ENCODE measurements at regions not wholly inside any gene's neighbourhood (a gene's known extent, or its start where the extent isn't known, plus 50 kb on each side); places are given as distances from the start of the nearest gene placed in this dataset.

GRCh38 chr5:124885490-124885889 is 139.1 kb upstream of the ZNF608 start:
- H3K4me3 Mint-ChIP-seq = no peak overlapping the region
- peaks cover 32% of the 10 kb centered on the region for H3K4me1 Mint-ChIP-seq
- H3K36me3 Mint-ChIP-seq (ENCODE audit: low read depth) = no peaks in the 10 kb centered on the region
- no peak overlapping the region for H3K27ac Mint-ChIP-seq (ENCODE audit: unreplicated experiment)
- no peak for DNase-seq (ENCODE audit: low read depth, low spot score)
- TF ChIP-seq CTCF (conservative IDR thresholded peaks at IDR 0.05) = no peak
- no peaks in the 10 kb centered on the region for H3K27me3 Mint-ChIP-seq (ENCODE audit: low read depth)
- H3K9me3 Mint-ChIP-seq = no peaks in the 10 kb centered on the region

GRCh38 chr5:124887223-124887622 is 140.8 kb upstream of the ZNF608 start:
- no peak for TF ChIP-seq CTCF (conservative IDR thresholded peaks at IDR 0.05)
- Mint-ChIP-seq H3K27me3 (ENCODE audit: low read depth) (no peaks in the 10 kb centered on the region), H3K27ac (ENCODE audit: unreplicated experiment) (peak overlapping the region; percentile 38), H3K4me1 (peaks cover 41% of the 10 kb centered on the region), H3K4me3 (no peak overlapping the region), H3K9me3 (no peaks in the 10 kb centered on the region), H3K36me3 (ENCODE audit: low read depth) (no peaks in the 10 kb centered on the region)
- no peak for DNase-seq (ENCODE audit: low read depth, low spot score)

GRCh38 chr5:124888050-124888506 is 141.6 kb upstream of the ZNF608 start:
- H3K27ac Mint-ChIP-seq (ENCODE audit: unreplicated experiment) = peak overlapping the region; percentile 79
- H3K4me1 Mint-ChIP-seq = peaks cover 41% of the 10 kb centered on the region
- no peak for DNase-seq (ENCODE audit: low read depth, low spot score)
- H3K36me3 Mint-ChIP-seq (ENCODE audit: low read depth) = peaks cover 3% of the 10 kb centered on the region
- no peaks in the 10 kb centered on the region for H3K27me3 Mint-ChIP-seq (ENCODE audit: low read depth)
- peak overlapping the region; percentile 33 for H3K4me3 Mint-ChIP-seq
- H3K9me3 Mint-ChIP-seq = peaks cover 3% of the 10 kb centered on the region
- peak; percentile 56 for TF ChIP-seq CTCF (conservative IDR thresholded peaks at IDR 0.05)

GRCh38 chr5:124888622-124889485 is 142.4 kb upstream of the ZNF608 start:
- TF ChIP-seq CTCF (conservative IDR thresholded peaks at IDR 0.05) = no peak
- Mint-ChIP-seq H3K4me3 (peak overlapping the region; percentile 24), H3K9me3 (peaks cover 3% of the 10 kb centered on the region), H3K4me1 (peaks cover 43% of the 10 kb centered on the region), H3K27ac (ENCODE audit: unreplicated experiment) (peak overlapping the region; percentile 63), H3K36me3 (ENCODE audit: low read depth) (peaks cover 3% of the 10 kb centered on the region), H3K27me3 (ENCODE audit: low read depth) (no peaks in the 10 kb centered on the region)
- no peak for DNase-seq (ENCODE audit: low read depth, low spot score)

GRCh38 chr5:124889486-124889825 is 143.0 kb upstream of the ZNF608 start:
- peaks cover 3% of the 10 kb centered on the region for H3K9me3 Mint-ChIP-seq
- H3K4me1 Mint-ChIP-seq = peaks cover 47% of the 10 kb centered on the region
- H3K27ac Mint-ChIP-seq (ENCODE audit: unreplicated experiment) = no peak overlapping the region
- no peak for TF ChIP-seq CTCF (conservative IDR thresholded peaks at IDR 0.05)
- no peak for DNase-seq (ENCODE audit: low read depth, low spot score)
- H3K27me3 Mint-ChIP-seq (ENCODE audit: low read depth) = no peaks in the 10 kb centered on the region
- H3K36me3 Mint-ChIP-seq (ENCODE audit: low read depth) = peaks cover 3% of the 10 kb centered on the region
- H3K4me3 Mint-ChIP-seq = no peak overlapping the region

Measured in neural crest cell (in vitro differentiated cells).